CD4-positive, alpha-beta T cell treated with Interleukin-6 at 100 ng/mL for 8 hours (primary cell): ENCODE measurements at regions not wholly inside any gene's neighbourhood (a gene's known extent, or its start where the extent isn't known, plus 50 kb on each side); places are given as distances from the start of the nearest gene placed in this dataset.
"Not testable (repeated sequence)": the region's sequence is repeated elsewhere in the genome, so short reads cannot be mapped to it uniquely, and the experiment has no call there.

Experiments
- DNase-seq: peaks from one replicate; pipeline ENCODE4 v3.0.0-alpha.2; 2020; ENCODE audit warnings: mixed read lengths, low spot score

DNA sequence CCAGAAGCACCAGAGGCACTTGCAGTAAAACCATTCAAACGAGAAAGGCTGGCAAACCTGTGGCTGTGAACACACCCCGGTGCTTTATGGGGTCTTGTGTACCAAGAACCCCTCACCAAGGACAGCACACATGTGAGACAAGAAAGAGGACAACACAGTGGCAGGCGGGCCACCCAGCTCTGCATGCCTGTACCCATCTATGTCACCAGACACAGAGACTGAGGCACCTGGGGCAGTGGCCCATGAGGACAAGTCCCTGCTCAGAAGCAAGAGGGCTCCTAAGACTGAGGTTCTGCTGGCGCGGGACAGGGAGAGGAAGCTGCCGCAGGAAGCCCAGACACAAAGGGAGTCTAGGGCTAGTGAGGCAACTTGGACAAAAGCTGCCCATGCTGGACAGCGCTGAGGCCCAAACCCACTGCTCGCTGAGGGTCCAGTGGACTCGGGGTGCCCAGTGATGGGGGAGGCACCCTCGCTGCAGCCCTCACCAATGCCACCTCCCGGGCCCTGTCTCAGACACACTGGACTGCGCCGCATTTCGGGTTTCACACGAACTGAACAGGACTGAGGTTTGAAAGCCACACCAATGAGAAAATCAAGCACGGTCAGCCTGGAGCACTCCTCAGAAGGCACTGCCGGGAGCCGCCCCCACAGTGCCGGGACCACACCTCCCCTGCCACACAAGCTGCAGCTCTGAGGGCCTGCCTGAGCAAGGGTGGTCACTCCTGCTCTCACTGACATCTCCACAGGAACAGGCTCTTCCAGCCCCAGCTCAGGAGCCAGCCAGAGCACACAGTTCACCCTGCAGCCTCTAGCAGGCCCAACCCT, 232.7 kb downstream of the TUBA3C start:
- DNase-seq: no peak

GRCh38 chr13:18948012-18948663, 233.5 kb downstream of the TUBA3C start:
- no peak for DNase-seq

DNA sequence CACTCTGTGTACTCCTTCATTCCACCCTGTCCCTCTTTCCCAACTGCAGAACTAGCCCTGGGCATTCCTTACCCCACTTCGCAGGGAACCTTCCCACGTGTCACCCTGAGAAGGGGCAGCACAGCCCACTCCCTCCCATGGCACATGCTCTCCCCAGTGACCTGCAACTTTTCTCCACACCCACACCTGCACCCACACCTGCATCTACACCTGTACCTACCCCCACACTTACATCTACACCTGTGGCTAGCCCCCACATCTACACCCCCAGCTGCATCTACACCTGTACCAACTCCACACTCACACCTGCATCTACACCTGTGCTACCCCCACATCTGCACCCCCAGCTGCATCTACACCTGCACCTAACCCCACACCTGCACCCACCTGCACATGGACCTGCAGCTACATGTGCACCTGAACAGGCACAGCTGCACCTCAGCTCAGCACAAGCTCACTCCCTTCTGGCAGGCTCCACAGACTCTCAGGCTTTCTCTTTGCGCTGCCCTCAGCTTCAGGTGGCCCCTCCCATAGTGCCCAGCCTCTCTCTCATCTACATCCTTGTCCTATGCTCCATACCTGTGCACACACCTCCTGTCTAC, 234.1 kb downstream of the TUBA3C start:
- no peak for DNase-seq

- no peak for DNase-seq
Observed at GRCh38 chr13:18946738-18947137, 234.9 kb downstream of the TUBA3C start.

- DNase-seq: no peak
Observed at GRCh38 chr13:18944501-18945068, 237.0 kb downstream of the TUBA3C start.

GRCh38 chr13:18943721-18944391, 237.8 kb downstream of the TUBA3C start:
- no peak for DNase-seq

- no peak for DNase-seq
Observed at GRCh38 chr13:18943273-18943672, 238.4 kb downstream of the TUBA3C start.

DNA sequence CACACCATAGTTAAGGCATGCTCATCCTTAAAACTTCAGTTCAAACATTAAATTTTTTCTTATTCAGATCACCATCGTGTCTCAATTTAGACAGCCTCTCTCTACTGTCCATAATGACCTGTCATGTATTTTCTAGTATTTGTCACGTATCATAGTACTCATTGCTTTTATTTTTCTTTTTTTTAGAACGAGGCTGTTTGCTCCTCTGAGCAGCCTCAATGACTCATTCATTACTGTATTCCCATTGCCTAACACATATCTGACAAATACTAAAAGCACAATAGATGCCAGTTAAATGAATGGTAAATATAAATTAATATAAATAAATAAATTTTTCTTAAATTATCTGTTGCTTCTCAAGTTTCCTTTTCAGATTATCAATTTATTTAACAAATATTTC, 245.5 kb downstream of the TUBA3C start:
- DNase-seq: no peak

GRCh38 chr13:18921063-18921462, 260.6 kb downstream of the TUBA3C start:
- DNase-seq: no peak

DNA sequence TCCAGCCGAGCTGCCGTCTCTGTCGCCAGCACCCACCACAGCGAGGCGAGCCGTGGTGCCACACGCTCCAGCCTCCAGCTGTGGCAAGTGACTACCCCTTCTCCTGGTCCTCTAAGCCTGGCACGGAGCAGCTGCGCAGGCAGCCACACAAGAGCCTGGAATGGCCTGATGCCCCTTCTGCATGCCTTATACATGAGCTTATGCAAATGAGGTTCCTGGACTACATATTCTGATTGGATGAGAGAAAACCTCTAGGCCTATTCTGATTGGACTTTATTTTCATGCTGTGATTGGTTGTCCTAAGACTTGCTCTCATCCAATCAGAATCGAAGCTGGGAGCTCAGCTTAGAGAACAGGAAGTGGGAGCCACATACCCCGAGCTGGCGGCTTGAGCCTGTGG, 276.5 kb downstream of the TUBA3C start:
- DNase-seq: not testable (repeated sequence)

DNA sequence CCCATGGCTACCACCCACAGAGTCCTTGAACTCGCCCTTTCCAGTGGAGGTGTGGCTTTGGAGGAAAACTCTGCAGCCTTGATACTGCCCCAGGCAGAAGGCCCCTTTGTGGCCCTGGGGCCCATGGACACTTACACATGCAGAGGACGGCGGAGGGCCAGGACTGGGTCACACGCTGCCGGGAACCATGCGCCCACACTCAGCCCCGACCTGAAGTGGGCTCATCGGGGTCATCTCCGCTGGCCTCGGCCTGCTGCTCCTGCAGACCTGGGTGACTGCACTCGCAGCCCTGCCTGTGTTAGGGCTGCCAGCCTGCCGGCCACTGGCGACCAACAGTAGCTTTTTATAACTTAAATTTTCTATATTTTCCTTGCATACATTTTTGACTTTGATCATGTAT, 286.2 kb downstream of the TUBA3C start:
- DNase-seq: not testable (repeated sequence)

DNA sequence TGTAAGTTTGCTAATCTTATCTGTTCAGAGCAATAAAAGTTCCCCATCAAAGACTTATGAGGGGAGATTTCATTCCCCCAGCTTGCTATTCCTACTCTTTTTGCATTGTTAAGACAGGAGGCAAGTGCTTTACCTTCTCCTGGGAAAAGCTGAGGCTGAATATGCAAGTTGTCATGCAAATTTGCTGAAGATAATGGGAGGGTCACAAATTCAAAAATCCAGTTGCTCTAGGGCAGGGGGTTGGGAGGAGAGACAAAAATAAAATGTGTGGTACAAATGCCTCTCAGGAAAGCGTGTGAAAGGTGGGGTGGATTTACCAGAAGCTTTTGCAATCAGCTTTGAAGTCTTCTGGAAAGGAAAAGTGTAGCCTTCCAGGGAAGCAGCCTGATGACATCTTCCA, 290.4 kb downstream of the TUBA3C start:
- DNase-seq: not testable (repeated sequence)

GRCh38 chr13:18874875-18875789, 306.5 kb downstream of the TUBA3C start:
- DNase-seq: not testable (repeated sequence)

DNA sequence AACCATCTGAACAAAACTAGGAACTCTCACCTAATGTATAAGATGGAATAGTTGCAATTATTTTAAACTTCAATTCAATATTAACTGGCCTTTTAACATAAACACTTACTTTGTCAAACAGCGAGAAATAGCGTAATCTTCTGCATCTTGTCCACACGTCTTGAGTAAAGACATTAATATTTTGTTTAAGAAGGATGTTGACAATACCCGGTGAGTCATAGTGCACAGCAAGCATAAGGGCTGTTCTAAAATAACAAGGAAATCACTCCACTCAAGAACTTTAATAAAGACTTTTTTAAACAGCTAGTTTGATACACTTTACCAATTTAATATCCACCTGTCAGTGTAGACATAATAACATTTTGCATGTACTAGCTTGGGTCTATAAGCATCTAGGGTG, 311.1 kb downstream of the TUBA3C start:
- not testable (repeated sequence) for DNase-seq

- DNase-seq: not testable (repeated sequence)
Observed at GRCh38 chr13:18869365-18869764, 312.3 kb downstream of the TUBA3C start.

DNA sequence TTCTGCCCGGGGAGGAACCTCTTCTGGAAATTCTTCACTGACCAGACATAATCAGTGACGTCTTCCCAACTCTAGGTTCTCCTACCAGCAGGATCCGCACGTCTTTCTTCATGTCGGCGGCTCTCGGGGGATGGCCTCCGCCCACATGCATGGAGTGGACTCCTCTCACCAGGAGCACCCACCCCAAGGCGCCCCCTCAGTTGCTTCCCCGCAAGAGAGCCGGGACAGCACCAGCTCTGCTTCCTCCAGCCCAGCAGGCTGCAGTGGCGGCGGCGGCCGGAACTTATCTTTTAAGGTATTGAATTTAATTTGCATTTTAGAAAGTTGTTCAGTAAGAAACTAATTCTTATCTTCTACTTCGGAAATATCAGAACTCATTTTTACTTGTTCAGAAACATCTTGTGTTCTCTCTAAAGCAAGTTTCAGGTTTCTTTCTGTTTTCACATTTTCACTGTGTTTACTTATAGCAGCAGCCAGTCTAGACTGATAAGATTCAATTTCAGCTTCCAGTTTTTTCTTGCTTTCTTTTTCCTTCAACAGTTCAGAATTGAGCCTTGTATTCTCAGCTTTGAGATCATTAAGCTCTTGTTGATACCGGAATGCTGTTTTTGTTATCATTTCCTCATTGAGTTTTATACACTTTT, 343.5 kb downstream of the TUBA3C start:
- DNase-seq: not testable (repeated sequence)

- DNase-seq: not testable (repeated sequence)
Observed at GRCh38 chr13:18837179-18837745, 344.4 kb downstream of the TUBA3C start.

DNA sequence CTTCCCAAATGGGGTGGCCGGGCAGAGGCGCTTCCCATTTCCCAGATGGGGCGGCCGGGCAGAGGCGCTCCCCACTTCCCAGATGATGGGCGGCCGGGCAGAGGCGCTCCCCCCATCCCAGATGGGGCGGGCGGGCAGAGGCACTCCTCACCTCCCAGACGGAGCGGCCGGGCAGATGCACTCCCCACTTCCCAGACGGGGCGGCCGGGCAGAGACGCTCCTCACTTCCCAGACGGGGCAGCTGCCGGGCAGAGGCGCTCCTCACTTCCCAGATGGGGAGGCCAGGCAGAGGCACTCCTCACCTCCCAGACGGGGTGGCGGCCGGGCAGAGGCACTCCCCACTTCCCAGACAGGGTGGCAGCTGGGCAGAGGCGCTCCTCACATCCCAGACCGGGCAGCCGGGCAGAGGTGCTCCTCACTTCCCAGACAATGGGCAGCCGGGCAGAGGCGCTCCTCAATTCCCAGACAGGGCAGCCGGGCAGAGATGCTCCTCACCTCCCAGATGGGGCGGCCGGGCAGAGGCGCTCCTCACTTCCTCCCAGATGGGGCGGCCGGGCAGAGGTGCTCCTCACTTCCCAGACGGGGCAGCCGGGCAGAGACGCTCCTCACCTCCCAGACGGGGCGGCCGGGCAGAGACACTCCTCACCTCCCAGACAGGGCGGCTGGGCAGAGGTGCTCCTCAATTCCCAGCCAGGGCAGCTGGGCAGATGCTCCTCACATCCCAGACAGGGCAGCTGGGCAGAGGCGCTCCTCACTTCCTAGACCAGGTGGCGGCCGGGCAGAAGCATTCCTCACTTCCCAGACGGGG, 345.0 kb downstream of the TUBA3C start:
- DNase-seq: not testable (repeated sequence)

DNA sequence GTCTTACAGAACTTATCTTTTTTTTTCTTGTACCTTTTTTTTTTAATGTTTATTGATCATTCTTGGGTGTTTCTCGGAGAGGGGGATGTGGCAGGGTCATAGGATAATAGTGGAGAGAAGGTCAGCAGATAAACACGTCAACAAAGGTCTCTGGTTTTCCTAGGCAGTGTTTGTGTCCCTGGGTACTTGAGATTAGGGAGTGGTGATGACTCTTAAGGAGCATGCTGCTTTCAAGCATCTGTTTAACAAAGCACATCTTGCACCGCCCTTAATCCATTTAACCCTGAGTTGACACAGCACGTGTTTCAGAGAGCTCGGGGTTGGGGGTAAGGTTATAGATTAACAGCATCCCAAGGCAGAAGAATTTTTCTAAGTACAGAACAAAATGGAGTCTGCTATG, 345.9 kb downstream of the TUBA3C start:
- not testable (repeated sequence) for DNase-seq
